HS-5 (cell line): ENCODE measurements at regions not wholly inside any gene's neighbourhood (a gene's known extent, or its start where the extent isn't known, plus 50 kb on each side); places are given as distances from the start of the nearest gene placed in this dataset.
"Not testable (repeated sequence)": the region's sequence is repeated elsewhere in the genome, so short reads cannot be mapped to it uniquely, and the experiment has no call there.

Experiments
- DNase-seq: peaks from one replicate; pipeline ENCODE4 v3.0.0-alpha.2; 2012; ENCODE audit warnings: low read depth

GRCh38 chr10:5268743-5269142 lies 72.1 kb downstream of the AKR1C4 start:
- DNase-seq = no peak

GRCh38 chr10:5269791-5270190 lies 73.2 kb downstream of the AKR1C4 start:
- DNase-seq = no peak

GRCh38 chr10:5271526-5271925 lies 74.9 kb downstream of the AKR1C4 start:
- DNase-seq = no peak

- DNase-seq = no peak
Observed at GRCh38 chr10:5272065-5272803, 75.6 kb downstream of the AKR1C4 start.

GRCh38 chr10:5274795-5275194 lies 78.2 kb downstream of the AKR1C4 start:
- DNase-seq = no peak

DNA sequence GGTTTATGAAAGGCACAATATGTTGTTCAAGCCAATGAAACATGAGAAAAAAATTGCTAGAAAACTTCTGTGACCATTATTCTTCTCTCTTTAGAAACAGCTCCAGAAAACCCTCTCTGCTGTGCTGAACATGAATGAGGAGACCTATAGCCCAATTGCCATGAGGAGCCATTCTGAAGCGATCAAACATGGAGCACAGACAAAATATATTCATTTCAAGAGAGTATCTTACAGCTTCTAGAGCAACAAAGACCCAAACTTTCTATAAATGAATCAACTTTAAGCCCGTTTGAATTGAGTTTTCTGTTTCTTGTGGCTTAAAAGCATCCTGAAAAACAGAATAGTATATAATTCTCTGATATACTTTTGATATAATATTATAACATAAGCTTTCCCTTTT lies 83.4 kb upstream of the UCN3 start:
- DNase-seq = no peak

GRCh38 chr10:5282137-5282536 lies 82.6 kb upstream of the UCN3 start:
- no peak for DNase-seq

- no peak for DNase-seq
Observed at GRCh38 chr10:5283305-5284158, 81.2 kb upstream of the UCN3 start.

- DNase-seq = no peak
Observed at GRCh38 chr10:5284311-5285057, 80.3 kb upstream of the UCN3 start.

DNA sequence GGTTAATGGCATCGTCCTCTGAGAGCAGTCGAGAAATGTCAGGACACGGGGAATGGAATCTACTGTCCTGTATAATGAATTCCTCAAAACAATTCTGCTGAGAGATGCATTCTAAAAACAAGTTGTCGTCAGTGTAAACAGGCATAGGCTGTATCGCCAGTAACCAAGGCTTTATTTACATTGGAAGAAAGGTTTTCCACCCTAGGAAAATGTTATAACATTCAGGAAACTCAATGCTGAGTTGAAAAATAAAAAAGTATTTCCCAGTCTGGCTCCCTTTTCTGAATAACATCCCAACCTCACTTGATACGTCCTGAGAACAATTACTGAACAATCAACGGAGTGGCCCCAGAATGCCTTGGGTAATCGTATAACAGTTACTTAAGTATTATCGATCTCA lies 79.6 kb upstream of the UCN3 start:
- DNase-seq = no peak

DNA sequence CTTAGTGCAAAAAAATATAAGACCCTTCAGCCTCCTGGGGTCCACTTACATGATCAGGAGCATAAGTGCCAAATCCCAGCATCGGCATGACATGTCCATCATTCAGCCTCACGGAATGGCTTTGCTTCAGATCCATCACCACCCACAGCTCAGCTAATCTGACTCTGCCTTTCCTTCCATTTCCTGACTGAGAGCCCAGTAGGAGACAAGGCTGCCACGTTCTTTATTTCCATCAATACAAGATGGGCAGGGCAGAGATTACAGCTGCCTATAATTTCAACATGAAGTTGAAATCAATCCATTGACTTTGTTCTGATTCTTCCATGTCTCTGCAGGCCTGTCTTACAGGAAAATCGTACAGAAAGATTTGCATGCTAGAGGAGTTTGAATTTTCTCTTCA lies 76.4 kb upstream of the UCN3 start:
- DNase-seq = no peak

DNA sequence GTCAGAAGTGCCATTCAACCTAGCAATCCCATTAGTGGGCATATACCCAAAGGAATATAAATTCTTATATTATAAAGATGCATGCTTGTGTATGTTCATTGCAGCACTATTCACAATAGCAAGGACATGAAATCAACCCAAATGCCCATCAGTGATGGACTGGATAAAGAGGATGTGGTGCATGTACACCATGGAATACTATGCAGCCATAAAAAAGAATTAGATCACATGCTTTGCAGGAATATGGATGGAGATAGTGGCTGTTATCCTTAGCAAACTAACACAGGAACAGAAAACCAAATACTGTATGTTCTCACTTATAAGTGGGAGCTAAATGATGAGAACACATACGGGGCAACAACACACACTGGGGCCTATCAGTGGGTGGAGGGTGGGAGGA lies 75.5 kb upstream of the UCN3 start:
- not testable (repeated sequence) for DNase-seq

DNA sequence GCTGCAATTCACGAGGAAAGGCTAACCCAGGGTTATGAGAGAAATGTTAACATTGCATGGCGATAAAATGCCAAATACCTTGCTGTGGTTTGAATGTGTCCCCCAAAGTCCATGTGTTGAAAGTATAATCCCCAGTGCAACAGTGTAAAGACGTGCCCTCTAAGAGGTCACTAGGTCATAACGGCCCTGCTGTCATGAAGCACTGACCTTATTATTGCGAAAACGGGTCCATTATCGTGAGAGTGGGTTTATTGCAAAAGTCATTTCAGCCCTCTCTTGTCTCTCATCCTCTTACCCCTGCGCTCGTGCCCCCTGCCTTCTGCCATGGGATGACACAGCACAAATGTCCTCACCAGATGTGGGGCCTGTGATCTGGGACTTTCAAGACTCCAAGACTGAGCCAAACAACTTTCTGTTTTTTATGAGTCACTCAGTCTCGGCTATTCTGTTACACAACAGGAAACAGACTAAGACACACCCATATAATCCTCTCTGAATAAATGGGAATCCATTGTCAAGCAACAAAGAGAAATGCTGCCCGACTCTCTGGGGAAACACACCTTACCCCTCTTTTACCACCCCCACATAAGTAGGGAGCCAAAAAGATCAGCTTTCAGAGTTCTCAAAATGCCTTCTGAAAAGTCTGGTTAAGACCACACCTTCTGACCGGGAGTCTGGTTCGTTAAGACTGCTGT lies 73.1 kb upstream of the UCN3 start:
- peak; percentile 65 for DNase-seq

DNA sequence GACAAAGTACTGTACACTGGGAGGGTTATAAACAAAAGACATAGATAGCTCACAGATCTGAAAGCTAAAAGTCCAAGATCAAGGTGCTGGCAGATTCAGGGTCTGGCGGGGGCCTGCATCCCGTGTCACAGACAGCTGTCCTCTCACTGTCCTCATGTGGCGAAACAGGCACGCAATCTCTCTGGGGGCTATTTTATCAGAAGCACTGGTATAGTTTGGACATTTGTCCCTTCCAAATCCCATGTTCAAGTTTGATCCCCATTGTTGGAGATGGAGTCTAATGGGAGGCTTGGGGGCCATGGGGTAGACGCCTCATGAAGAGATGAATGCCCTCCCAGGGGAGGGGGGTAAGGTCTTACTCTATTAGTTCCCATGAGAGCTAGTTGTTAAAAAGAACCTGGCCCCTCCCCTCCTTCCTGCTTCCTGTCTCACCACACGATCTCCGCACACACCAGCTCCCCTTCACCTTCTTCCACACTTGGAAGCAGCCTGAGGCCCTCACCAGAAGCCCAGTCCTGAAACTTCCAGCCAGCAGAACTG lies 72.5 kb upstream of the UCN3 start:
- DNase-seq = no peak

DNA sequence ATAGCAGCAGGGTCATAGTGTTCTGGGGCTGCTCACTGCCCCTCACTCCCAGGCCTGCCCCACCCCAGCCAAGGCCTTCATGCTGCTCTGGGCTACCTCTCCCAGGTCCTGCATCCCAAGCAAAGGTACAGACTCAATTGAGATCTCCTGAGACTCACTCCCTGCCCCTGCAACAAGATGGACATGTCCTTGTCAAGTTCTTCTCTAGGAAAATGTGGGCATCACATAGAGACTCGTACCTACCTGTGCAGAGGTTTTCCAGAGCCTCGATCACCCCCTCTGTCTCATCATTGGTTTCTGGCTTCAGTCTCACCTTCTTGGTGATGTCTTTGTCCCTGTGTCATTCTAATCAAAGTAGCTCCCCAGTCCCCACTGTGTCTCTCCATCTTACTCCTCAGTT lies 71.8 kb upstream of the UCN3 start:
- DNase-seq = not testable (repeated sequence)

DNA sequence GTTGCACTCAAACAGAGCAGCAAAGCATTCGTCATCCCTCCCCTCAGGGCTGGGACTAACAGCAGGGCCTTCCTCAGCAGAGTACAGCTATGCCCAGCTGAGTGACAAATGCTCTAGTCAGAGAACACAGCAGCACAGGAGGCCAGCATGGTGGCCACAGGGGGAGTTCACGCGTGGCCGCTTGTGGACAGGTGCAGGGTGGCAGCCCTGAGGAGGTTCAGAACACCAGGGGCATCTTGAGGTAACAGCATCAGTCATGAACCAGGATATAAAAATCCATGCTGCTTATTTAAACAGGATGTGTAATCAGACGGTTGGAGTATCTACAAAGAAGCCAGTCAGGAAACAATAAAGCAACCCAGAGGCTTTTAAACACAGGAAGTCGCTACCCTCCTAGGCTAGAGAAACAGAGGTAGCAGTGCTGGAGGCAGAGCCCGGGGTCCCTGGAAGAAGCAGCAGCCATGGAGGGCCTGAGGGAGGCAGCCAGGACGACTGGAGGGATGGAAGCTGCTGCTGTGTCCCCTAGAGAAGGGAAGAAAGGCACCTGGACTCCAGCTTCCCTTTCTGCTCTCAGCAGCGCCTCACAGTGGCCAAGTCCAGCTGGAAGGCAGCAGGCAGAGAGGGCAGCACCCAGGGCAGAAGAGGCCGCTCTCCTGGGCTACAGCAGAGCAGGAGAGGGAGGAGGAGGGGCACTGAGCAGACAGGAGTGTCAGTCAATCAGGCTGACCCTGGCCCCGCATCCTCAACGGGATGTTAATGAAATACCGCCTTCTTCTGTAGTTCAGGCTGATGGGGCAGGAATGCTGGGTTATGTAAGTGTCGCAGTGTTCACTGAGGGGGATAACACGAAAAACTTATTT lies 70.8 kb upstream of the UCN3 start:
- no peak for DNase-seq

- no peak for DNase-seq
Observed at GRCh38 chr10:5297466-5297865, 67.3 kb upstream of the UCN3 start.

DNA sequence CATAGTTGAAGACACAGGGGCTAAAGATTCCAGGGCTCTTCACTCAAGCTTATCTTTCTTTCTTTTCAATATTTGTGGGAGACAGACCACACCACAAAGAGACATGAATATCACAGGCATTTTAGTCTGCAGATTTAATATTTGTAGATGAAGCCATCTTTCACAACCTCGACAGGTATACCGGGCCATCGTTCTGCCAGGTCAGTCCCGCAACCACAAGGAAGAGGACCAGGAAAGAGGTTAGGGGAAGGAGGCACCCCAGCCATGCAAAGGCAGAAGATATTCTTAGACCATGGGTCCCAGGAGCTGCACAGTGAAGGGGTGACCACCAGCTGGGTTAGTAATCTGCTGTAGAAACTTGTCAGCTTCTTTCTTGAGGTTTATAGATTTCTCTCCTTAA lies 66.8 kb upstream of the UCN3 start:
- DNase-seq = no peak

- no peak for DNase-seq
Observed at GRCh38 chr10:5299950-5300349, 64.8 kb upstream of the UCN3 start.

GRCh38 chr10:5303504-5303903 lies 61.3 kb upstream of the UCN3 start:
- no peak for DNase-seq

GRCh38 chr10:5305374-5305773 lies 59.4 kb upstream of the UCN3 start:
- DNase-seq = no peak
